ENCODE measurements at regions not wholly inside any gene's neighbourhood (a gene's known extent, or its start where the extent isn't known, plus 50 kb on each side); places are given as distances from the start of the nearest gene placed in this dataset.

- H3K36me3 Mint-ChIP-seq = no peaks in the 10 kb centered on the region
- Histone ChIP-seq H3K4me3 (replicated peaks in 1 of 3; ENCODE audit: low read depth in 2 of 3, low read length in 3 of 3) (no peak overlapping the region), H2AFZ (ENCODE audit: insufficient read depth, low read depth, low read length, poor library complexity, severe bottlenecking) (no peak overlapping the region), H3K4me2 (replicated peaks; ENCODE audit: extremely low read depth, low read length, poor library complexity, severe bottlenecking) (no peak overlapping the region), H4K20me1 (ENCODE audit: insufficient read depth, low read length) (no peaks in the 10 kb centered on the region), H3K9me3 (replicated peaks in 1 of 2; ENCODE audit: control insufficient read depth in 1 of 2, insufficient read depth in 1 of 2, low read length in 2 of 2) (no peaks in the 10 kb centered on the region), H3K4me1 (ENCODE audit: control insufficient read depth in 1 of 2, insufficient read depth in 2 of 2, low read length in 2 of 2) (no peaks in the 10 kb centered on the region), H3K27me3 (ENCODE audit: control insufficient read depth in 2 of 2, insufficient read depth in 2 of 2, low read length in 2 of 2) (no peaks in the 10 kb centered on the region), H3K27ac (ENCODE audit: low read depth in 1 of 2, low read length in 2 of 2) (no peak overlapping the region), H3K9ac (ENCODE audit: insufficient read depth, low read length, poor library complexity, severe bottlenecking) (no peak overlapping the region), H3K36me3 (replicated peaks in 1 of 2; ENCODE audit: control insufficient read depth in 1 of 2, insufficient read depth in 2 of 2, low read length in 2 of 2) (no peaks in the 10 kb centered on the region), H3K79me2 (ENCODE audit: insufficient read depth, low read length) (no peaks in the 10 kb centered on the region)
- H3K4me1 Mint-ChIP-seq = no peaks in the 10 kb centered on the region
- DNase-seq = no peak
- intact Hi-C loops (cut with micrococcal nuclease) = no loop called here
- no peak overlapping the region for H3K27ac Mint-ChIP-seq
- no peaks in the 10 kb centered on the region for H3K27me3 Mint-ChIP-seq (ENCODE audit: low read depth in 3 of 3)
- no peak for TF ChIP-seq CTCF (IDR thresholded peaks at IDR 0.05)
- no CpG with 5 or more reads among the region's 5 CpGs for WGBS (ENCODE audit: insufficient coverage)
- H3K9me3 Mint-ChIP-seq = peaks cover 0 to 5% (median 2%) of the 10 kb centered on the region in 7 donors
- no peak overlapping the region for H3K4me3 Mint-ChIP-seq
These were observed 620.1 kb downstream of the AJAP1 start for GRCh38 chr1:5274527-5274926.

- TF ChIP-seq CTCF (IDR thresholded peaks at IDR 0.05) = no peak
- H3K4me2 ChIP-seq (replicated peaks; ENCODE audit: extremely low read depth, low read length, poor library complexity, severe bottlenecking) = no peak overlapping the region
- H4K20me1 ChIP-seq (ENCODE audit: insufficient read depth, low read length) = no peaks in the 10 kb centered on the region
- no peaks in the 10 kb centered on the region for H3K4me1 ChIP-seq (ENCODE audit: control insufficient read depth in 1 of 2, insufficient read depth in 2 of 2, low read length in 2 of 2)
- no peak overlapping the region for H2AFZ ChIP-seq (ENCODE audit: insufficient read depth, low read depth, low read length, poor library complexity, severe bottlenecking)
- H3K79me2 ChIP-seq (ENCODE audit: insufficient read depth, low read length) = no peaks in the 10 kb centered on the region
- WGBS (ENCODE audit: insufficient coverage) = 17% methylated on average over 3 of the region's 3 CpGs
- no peaks in the 10 kb centered on the region for H3K36me3 Mint-ChIP-seq
- no peak overlapping the region for H3K4me3 Mint-ChIP-seq
- H3K9ac ChIP-seq (ENCODE audit: insufficient read depth, low read length, poor library complexity, severe bottlenecking) = no peak overlapping the region
- no peak overlapping the region for H3K27ac Mint-ChIP-seq
- no peaks in the 10 kb centered on the region for H3K36me3 ChIP-seq (replicated peaks in 1 of 2; ENCODE audit: control insufficient read depth in 1 of 2, insufficient read depth in 2 of 2, low read length in 2 of 2)
- no peaks in the 10 kb centered on the region for H3K4me1 Mint-ChIP-seq
- H3K9me3 ChIP-seq (replicated peaks in 1 of 2; ENCODE audit: control insufficient read depth in 1 of 2, insufficient read depth in 1 of 2, low read length in 2 of 2) = no peaks in the 10 kb centered on the region
- H3K27ac ChIP-seq (ENCODE audit: low read depth in 1 of 2, low read length in 2 of 2) = no peak overlapping the region
- no peaks in the 10 kb centered on the region for H3K27me3 ChIP-seq (ENCODE audit: control insufficient read depth in 2 of 2, insufficient read depth in 2 of 2, low read length in 2 of 2)
- H3K9me3 Mint-ChIP-seq = peaks cover 0 to 9% (median 6%) of the 10 kb centered on the region in 7 donors
- intact Hi-C loops (cut with micrococcal nuclease) = no loop called here
- no peak for DNase-seq
- no peak overlapping the region for H3K4me3 ChIP-seq (replicated peaks in 1 of 3; ENCODE audit: low read depth in 2 of 3, low read length in 3 of 3)
- peaks cover 0 to 1% (median 0%) of the 10 kb centered on the region in 3 donors for H3K27me3 Mint-ChIP-seq (ENCODE audit: low read depth in 3 of 3)
These were observed 619.0 kb downstream of the AJAP1 start for GRCh38 chr1:5273280-5274003.
